Eye (tissue), 1 donor: ENCODE measurements at regions not wholly inside any gene's neighbourhood (a gene's known extent, or its start where the extent isn't known, plus 50 kb on each side); places are given as distances from the start of the nearest gene placed in this dataset.
A peak's percentile ranks its signal among the peaks of the same experiment; 100 is the strongest.

Experiments used
- DNase-seq: peaks from one replicate; pipeline ENCODE4 v3.0.0-alpha.2; 2015

DNA sequence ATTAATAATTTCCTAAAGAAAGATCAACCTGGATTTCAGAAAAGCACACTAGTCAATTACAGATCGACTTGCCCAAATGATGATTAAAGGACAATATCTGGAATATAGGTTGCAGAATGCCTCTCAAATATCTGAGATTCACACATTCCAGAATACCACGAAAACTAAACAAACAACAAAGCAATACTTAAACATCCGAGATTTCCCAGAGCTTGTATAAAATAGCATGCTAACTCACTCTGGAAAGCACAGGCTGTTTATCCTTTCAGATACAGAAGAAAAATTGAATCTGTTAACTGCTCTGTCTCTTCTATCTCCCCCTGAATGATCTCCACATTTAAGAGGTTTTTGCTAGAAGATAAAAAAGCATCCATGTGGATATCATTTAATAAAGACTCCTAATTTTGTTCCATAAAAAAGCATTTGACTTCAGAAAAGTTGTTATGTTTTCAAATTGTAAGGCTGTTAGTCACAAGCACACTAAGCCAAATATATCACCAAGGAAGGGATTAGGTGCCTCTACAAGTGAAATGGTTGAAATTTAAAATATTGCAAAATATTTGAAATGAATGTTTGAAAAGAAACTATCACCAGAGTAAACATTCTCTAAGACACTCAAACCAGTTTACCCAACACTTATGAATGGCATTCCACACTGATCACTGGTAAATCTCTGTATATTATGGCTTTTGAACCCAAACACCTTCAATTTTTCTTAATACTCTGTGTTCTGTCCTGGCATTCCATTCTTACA, 865.1 kb upstream of the ADAMTS5 start:
- DNase-seq = no peak

DNA sequence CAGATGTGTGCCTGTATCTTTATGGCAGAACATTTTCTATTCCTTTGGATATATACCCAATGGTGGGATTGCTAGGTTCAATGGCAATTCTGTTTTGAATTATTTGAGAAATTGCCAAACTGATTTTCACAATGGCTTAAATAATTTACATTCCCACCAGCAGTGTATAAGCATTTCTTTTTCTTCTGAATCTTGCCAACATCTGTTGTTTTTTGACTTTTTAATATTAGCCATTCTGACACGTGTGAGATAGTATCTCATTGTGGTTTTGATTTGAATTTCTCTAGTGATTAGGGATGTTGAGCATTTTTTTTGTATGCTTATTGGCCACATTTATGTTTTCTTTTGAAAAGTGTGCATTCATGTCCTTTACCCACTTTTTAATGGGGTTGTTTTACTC, 864.3 kb upstream of the ADAMTS5 start:
- no peak for DNase-seq

DNA sequence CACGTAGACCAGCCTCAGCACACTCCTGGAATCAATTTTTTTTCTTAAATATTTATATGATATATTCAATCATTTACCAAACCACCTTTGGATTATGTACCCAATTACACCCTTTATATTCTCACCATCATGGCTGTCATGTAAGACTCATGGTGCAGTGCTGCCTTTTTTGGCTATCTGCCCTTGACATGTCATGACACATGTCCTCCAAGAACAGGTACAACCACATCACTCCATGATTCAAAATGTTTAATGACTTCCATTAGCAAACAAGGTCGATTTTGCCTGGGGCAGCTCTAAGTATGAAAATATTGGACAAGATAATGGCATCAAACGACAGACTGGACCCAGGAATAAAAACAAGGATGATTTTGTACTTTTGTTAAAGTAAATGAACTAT, 861.1 kb upstream of the ADAMTS5 start:
- DNase-seq = no peak

DNA sequence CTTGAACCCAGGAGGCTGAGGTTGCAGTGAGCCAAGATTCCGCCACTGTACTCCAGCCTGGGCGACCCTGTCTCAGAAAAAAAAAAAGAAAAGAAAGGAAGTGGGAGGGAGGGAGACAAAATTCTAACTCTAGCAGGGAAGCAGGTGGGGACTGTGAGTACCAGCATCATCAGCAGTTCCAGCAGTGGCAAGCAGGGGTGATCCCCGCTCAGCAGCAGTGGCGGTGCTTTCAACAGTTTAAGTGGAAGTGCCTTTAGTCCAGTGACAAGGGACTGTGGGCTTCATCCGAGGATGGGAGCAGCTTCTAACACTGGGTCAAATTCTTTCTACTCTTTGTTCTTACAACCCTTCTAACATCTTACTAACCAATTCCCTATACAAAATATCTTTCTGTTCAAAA, 858.1 kb upstream of the ADAMTS5 start:
- no peak for DNase-seq

DNA sequence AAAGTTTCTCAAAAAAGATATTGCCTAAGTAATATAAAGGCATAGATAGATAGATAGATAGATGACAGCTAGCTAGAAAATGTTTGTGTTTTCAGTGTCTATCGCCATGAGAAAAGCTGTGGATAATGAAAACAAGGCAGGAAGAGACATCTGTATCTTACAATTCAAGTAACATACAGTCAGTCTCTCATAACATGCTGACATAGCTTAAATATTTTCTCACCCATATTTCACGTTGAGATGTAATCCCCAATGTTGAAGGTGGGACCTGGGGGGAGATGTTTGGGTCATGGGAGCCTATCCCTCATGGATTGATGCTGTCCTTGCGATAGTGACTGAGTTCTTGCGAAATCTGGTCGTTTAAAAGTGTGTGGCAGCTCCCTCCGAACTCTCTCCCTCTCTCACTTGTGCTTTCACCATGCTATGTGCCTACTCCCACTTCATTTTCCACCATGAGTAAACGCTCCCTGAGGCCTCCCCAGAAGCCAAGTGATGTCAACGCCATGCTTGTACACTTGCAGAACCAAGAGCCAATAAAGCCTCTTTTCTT, 856.8 kb upstream of the ADAMTS5 start:
- no peak for DNase-seq

DNA sequence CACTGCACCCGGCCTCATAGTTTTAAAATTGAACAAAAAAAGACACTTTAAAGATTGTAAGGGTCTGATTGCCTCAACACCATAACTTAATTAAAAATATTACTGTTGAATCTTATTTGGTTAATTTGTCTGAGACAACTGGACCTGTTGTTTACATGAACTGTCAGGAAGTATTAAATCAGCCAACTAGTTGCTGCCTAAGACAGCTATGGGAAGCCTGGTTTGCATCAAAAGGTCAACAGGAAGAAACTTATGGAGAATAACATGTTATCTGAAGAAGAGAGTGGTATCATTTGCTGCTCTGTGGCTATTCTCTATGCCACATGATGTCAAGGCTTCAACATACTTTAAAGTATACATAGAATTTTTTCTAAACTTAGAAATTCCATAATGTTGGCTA, 853.5 kb upstream of the ADAMTS5 start:
- no peak for DNase-seq

DNA sequence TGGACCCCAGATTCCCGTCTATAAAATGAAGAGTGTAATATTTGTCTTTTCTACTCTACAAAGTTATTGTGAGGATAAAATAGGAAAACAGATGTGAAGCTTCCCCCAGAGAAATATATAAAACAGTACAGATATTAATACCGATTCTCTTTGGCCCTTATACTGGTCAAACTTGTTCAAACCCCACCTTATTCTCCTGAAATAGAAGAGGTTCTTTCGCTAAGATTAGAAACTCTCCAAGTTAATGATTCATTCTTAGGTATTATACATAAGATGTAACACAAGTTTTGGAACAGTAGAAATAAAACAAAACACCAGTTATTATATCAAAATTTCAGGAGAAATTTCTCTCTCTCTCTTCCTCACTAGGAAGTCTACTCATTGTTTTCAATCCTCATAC, 852.4 kb upstream of the ADAMTS5 start:
- DNase-seq = no peak

DNA sequence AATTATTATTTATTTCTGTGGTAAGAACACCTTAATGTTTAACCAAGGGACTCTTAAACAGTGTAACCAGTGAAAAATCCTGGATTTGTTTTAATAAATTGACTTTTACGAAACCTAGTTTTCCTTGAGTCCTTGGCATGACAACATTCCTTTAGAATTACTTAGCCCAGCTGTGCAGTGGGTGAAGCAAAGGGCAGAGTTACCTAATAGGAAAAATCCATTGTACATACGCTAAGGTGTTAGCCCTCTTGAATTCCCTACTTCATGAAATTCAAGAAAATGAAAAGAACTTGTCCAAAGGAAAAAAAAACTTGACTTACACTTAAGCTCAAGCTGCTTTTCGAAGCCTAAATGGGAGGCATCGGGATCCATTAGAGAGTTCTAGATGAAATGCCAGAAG, 852.0 kb upstream of the ADAMTS5 start:
- DNase-seq = no peak

DNA sequence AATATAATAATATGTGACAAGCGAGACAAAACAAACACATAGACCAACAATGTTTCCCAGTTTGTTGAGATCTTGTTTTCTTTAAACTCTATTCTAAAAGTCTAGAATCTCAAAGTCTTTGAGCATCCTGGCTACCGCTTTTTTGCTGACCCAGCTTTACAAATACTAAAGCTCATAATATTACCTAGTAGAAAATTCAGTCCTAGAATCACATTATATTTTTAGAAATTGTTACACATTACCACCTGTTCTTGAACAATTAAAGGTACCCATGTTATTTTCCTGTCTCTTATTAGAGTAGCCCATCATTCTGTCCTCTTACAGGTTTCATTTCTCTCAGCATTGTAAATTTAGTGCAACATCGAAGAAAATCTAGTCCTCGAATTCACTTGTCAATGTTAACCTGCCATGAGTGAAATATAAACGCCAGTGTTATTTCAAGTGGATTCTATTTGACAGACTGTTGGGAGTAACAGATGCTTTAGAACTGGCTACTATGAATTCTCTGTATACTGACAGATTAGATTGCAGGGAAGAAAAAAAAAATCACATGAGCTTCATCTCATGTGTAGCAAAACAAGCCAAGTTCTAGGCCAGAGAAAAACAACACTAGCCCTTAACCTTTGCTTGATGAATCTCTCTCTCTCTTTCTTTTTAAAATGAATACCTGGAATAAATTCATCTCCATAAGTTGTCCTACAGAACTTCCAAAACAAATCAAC, 851.2 kb upstream of the ADAMTS5 start:
- DNase-seq = no peak

DNA sequence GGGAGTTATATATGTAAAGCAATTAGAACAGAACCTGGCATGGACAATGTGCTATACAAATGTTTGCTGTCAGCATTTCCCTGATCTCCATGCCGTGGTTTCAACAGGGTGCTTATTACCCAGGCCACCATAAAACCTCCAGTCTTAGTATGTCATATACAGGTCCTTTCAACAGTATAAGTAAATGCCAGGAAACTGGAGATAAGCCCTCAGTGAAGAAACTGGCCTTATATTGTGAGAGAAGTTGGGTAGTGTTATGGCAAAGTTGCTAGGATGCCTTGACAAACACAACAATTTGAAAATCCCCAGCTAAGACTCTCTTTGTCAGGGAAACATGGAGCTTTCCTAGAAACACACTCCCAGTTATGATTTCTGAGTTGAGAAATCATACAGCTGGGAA, 850.2 kb upstream of the ADAMTS5 start:
- no peak for DNase-seq

DNA sequence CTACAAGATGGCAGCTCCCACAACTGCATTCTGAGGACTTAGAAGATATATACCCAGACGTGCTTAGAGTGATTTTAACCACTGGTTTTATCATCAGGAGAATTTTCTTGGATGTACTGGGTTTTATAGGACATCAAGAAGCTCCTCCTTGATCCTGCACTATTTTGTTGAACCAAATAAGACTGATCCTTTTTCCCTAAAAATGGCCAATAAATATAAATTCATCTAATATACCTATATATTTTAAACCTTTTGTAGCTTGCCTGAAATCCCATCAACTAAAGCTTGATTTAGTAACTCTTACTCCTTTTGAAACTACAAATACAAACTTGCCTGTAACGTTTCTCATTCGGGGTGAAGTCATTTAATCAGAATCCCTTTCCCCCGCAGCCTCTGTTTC, 849.4 kb upstream of the ADAMTS5 start:
- DNase-seq = no peak

DNA sequence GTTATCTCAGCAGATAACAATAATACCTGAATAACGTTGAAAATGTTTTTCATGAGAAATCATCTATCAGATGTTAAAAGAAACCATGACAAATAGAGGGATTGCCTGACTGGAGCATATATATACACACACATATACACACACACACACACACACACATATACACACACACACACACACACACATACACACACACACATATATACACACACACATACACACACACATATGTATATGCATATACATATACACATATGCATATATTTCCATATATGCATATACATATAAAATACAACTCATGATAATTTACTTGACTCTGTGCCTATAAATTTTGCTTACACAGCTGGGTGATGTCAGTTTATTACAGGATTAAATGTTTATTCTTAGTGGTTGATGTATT, 847.3 kb upstream of the ADAMTS5 start:
- DNase-seq = no peak

DNA sequence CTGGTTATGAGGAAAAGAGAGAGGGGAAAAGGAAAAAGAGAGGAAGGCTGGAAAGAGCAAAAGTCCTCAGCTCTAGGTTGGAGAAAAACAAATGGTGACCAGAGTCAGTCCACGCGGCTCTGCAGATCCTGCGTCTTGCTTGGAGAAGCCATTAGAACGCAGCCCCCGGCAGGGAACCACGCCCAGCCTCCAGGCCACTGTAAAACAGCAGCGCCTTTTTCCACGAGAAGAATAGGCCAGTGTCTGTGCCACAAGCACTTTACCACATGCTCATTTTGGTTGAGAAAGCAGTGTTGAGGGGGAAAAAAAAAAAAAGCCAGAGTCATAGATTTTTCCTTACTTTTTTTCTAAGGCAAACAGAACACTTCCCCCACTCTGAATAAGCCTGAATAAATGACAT, 846.9 kb upstream of the ADAMTS5 start:
- DNase-seq = no peak

DNA sequence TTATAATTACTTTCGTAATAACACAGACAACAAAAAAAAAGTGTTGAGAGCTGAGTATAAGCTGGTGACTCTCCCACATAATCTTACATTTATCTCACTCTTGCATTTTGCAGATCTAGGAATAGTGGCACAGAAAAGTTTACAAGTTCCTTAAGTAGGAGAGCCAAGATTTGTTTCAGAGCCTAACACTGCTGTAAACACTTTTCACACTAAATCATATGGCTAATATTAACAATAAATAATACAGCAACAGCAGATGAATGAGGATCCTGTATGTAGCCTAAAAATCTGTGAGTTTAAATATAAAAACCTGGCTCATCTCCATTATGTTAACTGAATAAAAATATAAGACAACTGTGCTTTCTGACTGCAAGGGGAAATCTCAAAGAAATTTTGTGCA, 846.5 kb upstream of the ADAMTS5 start:
- no peak for DNase-seq

DNA sequence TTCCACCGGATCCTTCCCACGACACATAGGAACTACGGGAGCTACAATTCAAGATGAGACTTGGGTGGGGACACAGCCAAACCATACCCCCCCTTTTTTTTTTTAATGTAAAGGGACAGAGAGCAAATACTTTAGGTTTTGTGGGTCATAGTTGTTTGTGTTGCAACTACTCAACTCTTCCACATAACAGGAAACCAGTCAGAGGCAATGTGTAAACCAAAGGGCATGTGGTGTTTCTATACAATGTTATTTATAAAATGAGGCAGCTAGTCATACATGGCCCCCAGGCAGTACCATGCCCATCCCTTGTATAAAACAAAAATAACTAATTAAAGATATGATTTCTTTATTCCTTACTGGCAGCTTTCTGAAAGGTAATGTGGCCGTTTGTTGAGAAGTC, 845.4 kb upstream of the ADAMTS5 start:
- DNase-seq = no peak

DNA sequence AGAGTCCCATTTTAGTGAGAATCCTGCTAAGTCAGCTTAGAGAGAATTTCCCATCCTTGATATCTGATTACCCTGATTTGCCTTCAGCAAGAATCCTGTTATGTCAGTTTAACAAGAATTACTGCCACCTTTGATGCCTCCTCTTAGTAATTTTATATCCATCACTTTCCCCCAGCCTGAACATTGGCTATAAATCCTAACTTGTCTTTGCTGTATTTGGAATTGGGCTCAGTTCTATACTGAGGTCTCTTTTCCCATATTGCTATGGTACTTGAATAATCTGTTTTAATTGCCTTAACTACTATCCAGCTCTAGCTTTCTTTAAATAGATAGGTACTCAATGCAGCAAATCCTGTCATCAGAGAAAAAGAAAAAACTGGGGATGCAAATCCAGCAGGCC, 842.0 kb upstream of the ADAMTS5 start:
- no peak for DNase-seq

DNA sequence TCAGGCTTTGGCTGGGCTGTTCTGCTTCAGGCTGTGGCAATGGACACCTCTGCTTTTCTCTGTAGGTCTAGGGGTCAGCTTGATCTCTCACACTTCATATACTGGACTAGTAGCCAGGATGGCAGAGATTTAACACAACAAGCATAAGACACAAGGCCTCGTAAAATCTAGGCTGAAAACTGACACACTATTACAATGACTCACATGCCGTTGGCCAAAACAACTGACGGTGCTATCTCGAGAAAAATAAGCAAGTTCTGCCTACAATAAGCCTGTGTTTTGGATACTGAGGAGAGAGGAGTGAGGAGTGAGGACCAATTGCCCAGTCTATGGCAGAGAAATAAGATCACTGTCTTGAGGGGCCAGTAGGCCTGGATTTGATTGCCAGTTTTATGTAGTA, 840.7 kb upstream of the ADAMTS5 start:
- DNase-seq = no peak

DNA sequence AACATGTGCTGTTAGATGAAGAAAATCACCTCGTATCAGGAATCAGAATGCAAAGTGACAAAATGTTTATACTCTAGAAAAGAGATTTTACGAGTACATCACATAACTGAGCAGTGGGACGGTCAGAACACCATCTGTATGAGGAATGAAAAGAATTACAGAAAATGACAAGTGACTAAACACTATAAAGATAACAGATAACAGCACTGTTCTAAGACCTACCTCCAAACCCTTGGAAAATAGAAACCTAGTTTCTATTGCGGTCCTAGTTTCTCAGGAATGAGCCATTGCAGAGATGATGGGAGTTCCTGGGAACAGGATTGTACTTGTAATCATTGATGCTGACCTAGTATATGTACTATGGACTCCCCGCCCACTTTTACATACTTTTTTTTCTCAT, 839.4 kb upstream of the ADAMTS5 start:
- no peak for DNase-seq

DNA sequence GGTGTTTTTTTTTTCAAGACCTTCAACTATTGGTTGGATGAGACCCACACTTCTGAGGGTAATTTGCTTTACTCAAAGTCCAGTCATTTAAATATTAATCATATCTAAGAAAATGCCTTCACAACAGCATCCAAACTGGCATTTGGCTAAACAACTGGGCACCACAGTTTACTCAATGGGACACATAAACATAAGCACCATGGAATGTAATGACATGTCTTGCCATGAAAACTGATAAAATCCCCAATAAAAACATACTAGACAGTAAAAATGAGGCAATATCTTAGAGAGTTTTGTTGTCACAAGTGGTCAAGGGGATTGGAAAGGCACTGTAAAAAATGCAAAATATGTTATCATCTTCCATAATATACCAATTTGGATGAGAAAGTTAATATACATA, 838.8 kb upstream of the ADAMTS5 start:
- no peak for DNase-seq

DNA sequence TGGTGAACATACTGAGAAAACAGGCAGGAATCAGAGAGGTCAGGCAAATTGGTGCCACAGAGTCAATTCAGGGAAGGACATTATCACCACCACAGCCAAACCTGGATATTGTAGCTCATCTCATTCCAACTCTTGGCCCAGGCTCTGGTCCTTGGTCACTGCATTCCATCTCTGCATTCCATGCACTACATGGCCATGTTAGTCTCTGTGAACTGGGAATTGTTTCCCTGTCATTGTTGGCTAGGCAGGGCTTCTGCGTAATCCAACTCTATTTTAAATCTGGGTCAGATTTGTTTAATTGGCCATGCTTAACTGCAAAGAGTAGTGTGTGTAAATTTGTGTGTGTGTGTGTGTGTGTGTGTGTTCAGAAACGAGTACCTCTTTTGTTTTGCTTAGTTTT, 837.6 kb upstream of the ADAMTS5 start:
- peak; percentile 25 for DNase-seq

DNA sequence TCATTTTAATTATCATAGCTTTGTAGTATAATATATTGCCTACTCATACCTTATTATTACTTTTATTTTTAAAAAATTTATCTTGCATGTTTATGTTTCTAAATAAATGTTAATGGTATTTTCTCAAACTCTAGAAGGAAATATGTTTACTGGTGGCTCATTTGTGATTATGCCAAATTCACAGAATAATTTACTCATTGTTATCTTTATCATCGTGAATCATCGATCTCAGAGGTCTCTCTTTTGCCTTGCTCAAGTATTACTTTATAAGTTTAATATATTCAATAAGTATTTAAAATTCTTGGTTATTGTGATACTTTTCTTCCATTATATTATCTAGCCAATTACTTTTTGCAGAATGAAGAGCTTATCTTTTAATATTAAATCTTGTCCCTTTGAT, 836.7 kb upstream of the ADAMTS5 start:
- no peak for DNase-seq

DNA sequence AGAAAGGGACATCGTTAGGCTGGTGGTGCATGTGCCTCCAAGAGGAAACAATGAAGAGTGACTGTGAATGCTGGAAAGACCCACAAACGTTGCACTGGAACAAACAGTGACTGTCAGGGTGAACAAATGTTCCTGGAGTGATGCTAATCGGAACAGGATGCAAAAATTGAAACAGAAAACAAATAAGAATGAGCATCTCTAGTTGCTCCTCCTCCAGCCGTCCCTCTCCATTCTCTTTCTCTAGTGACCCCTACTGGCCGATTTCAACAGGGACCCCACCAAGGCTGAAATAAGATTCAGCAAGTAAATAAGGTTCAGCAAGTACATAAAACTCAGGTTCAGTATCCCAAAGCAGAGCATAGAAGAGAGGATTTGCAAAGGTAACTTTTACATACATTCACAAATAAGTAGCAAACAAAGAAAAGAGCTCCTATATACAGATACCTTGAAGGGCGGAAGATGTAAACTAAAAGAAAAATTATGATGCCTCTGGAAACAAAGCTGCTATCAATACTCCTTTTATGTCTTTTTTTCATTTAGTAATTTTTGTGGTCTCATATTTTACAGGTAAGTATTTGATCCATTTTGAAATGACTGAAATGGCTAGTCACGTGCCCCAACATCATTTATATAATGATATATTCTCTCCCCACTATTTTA, 836.1 kb upstream of the ADAMTS5 start:
- DNase-seq = peak; percentile 42

DNA sequence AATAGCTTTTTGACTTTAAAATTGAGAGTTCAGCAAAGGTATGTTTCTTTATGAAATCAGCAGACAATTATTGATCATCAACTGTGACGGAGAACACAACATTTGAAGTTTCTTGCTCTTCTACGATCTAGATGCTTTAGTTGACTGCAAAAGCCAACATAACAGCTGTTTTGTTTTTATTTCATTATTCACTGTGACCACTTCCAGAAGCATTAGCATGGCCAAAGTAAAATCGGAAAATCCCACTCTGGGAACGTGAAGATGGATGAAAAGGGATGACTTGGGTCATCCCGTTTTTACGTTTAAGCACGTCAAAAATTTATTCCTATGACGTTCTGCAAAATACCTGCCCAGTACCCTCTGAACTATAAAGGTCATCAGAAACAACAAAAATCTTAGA, 833.0 kb upstream of the ADAMTS5 start:
- DNase-seq = no peak

DNA sequence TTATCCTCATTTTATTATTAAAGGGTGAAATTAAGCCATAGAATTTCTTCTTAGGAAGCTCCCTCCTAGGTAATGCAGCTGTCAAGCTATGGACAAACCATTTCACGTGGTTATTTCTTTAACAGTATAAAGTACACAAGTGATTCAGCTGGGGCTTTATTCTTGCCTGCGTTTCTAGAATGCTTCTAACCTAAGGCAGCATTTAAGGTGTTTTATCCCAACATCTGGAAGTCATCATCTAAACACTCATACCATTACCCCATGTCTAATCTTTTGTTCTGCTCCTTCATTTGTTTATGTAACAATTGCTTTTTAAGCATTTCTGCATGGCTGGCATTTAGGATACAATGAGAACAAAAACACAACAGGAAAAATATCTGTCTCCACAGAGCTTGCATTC, 829.2 kb upstream of the ADAMTS5 start:
- DNase-seq = peak; percentile 24
